Neural progenitor cell (in vitro differentiated cells): ENCODE measurements at regions not wholly inside any gene's neighbourhood (a gene's known extent, or its start where the extent isn't known, plus 50 kb on each side); places are given as distances from the start of the nearest gene placed in this dataset.

Source experiments
- DNase-seq: peaks from one replicate; pipeline ENCODE4 v3.0.0-alpha.2; 2016; ENCODE audit warnings: low spot score
- H2AFZ ChIP-seq: fragments of 200-600 bp; sonication (generic); replicated peaks from 2 replicates; pipeline ENCODE4 v1.6.1; 2016; ENCODE audit warnings: antibody characterized with exemption
- H3F3A ChIP-seq: fragments of 200-600 bp; sonication (generic); 2 replicates; pipeline ENCODE4 v1.6.1; 2016; ENCODE audit warnings: antibody characterized with exemption, low read depth
- H3K27ac ChIP-seq: fragments of 200-600 bp; sonication (generic); 2 replicates; pipeline ENCODE4 v1.5.1; 2016; ENCODE audit warnings: mild to moderate bottlenecking
- H3K27me3 ChIP-seq: fragments of 200-600 bp; sonication (generic); 2 replicates; pipeline ENCODE4 v1.6.1; 2016; ENCODE audit warnings: mild to moderate bottlenecking, moderate library complexity
- H3K36me3 ChIP-seq: fragments of 200-600 bp; sonication (generic); 2 replicates; pipeline ENCODE4 v1.5.1; 2016
- H3K4me1 ChIP-seq: fragments of 200-600 bp; sonication (generic); 2 replicates; pipeline ENCODE4 v1.6.1; 2016; ENCODE audit warnings: mixed run types
- H3K4me2 ChIP-seq: fragments of 200-600 bp; sonication (generic); 2 replicates; pipeline ENCODE4 v1.6.1; 2016
- H3K4me3 ChIP-seq: fragments of 200-600 bp; sonication (generic); 2 replicates; pipeline ENCODE4 v1.5.1; 2016
- H3K79me2 ChIP-seq: fragments of 200-600 bp; sonication (generic); 2 replicates; pipeline ENCODE4 v1.6.1; 2016; ENCODE audit warnings: low read depth
- H3K9ac ChIP-seq: fragments of 200-600 bp; sonication (generic); 2 replicates; pipeline ENCODE4 v1.6.1; 2016
- H3K9me3 ChIP-seq: fragments of 200-600 bp; sonication (generic); 2 replicates; pipeline ENCODE4 v1.5.1; 2016; ENCODE audit warnings: low read depth
- H4K20me1 ChIP-seq: fragments of 200-600 bp; sonication (generic); 2 replicates; pipeline ENCODE4 v1.6.1; 2016; ENCODE audit warnings: low read depth
- H3K27ac Mint-ChIP-seq: 3 replicates; pipeline ENCODE4 v1.8.0; 2021; ENCODE audit warnings: mixed read lengths
- H3K27me3 Mint-ChIP-seq: 2 replicates; pipeline ENCODE4 v1.8.0; 2022; ENCODE audit warnings: low read depth, mild to moderate bottlenecking, inconsistent platforms, moderate library complexity, mixed read lengths; ENCODE audit not compliant: insufficient read depth
- H3K36me3 Mint-ChIP-seq: 3 replicates; pipeline ENCODE4 v1.8.0; 2021; ENCODE audit warnings: mixed read lengths
- H3K4me1 Mint-ChIP-seq: 3 replicates; pipeline ENCODE4 v1.8.0; 2021; ENCODE audit warnings: mixed read lengths
- H3K4me3 Mint-ChIP-seq: 3 replicates; pipeline ENCODE4 v1.8.0; 2021; ENCODE audit warnings: mild to moderate bottlenecking, moderate library complexity, mixed read lengths
- H3K9me3 Mint-ChIP-seq: 3 replicates; pipeline ENCODE4 v1.8.0; 2020; ENCODE audit warnings: mixed read lengths
- EZH2 ChIP-seq: fragments of 200-600 bp; sonication (generic); IDR thresholded peaks from 2 replicates; pipeline ENCODE4 v1.6.1; 2017; ENCODE audit warnings: antibody characterized with exemption, mild to moderate bottlenecking, moderate library complexity
- EZH2phosphoT487 ChIP-seq: fragments of 200-600 bp; sonication (generic); IDR thresholded peaks from 2 replicates; pipeline ENCODE4 v1.6.1; 2017; ENCODE audit warnings: antibody characterized with exemption
- TF ChIP-seq, protein P1 (sequence below): fragments of 200-600 bp; sonication (generic); IDR thresholded peaks from 2 replicates; pipeline ENCODE4 v1.5.1; 2017; ENCODE audit warnings: antibody characterized with exemption, mild to moderate bottlenecking

DNA sequence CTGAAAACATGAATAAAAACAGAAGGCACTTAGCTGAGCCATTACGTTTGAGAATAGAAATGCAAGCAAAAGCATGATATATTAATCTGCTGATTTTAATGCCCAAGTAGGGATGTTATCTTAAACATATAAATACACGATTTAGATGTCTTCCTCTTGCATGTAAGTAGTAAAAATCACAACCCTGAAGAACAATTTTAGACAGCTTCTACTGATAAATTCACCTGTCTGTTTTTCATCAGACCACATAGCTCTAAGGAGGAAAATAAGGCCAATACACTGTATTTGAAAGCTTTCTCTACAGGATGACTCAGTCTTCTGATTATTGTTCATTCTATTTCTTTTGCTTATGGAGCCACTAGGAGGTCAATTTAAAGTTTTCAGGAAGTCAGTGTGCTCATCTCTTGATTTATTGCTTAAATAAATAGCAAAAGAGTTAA, 210.9 kb upstream of the CHRM2 start:
- no peak overlapping the region for H3K27ac ChIP-seq
- no peaks in the 10 kb centered on the region for H3K79me2 ChIP-seq
- H3K36me3 Mint-ChIP-seq, result no peaks in the 10 kb centered on the region
- H3K4me3 ChIP-seq, result no peak overlapping the region
- TF ChIP-seq, protein P1, sequence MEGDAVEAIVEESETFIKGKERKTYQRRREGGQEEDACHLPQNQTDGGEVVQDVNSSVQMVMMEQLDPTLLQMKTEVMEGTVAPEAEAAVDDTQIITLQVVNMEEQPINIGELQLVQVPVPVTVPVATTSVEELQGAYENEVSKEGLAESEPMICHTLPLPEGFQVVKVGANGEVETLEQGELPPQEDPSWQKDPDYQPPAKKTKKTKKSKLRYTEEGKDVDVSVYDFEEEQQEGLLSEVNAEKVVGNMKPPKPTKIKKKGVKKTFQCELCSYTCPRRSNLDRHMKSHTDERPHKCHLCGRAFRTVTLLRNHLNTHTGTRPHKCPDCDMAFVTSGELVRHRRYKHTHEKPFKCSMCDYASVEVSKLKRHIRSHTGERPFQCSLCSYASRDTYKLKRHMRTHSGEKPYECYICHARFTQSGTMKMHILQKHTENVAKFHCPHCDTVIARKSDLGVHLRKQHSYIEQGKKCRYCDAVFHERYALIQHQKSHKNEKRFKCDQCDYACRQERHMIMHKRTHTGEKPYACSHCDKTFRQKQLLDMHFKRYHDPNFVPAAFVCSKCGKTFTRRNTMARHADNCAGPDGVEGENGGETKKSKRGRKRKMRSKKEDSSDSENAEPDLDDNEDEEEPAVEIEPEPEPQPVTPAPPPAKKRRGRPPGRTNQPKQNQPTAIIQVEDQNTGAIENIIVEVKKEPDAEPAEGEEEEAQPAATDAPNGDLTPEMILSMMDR, result no peak
- TF ChIP-seq EZH2, result no peak
- no peak for TF ChIP-seq EZH2phosphoT487
- no peaks in the 10 kb centered on the region for H3F3A ChIP-seq
- DNase-seq, result no peak
- no peaks in the 10 kb centered on the region for H4K20me1 ChIP-seq
- no peak overlapping the region for H3K9ac ChIP-seq
- H3K9me3 ChIP-seq, result no peaks in the 10 kb centered on the region
- H3K4me1 Mint-ChIP-seq, result no peaks in the 10 kb centered on the region
- H3K27me3 ChIP-seq, result no peaks in the 10 kb centered on the region
- no peak overlapping the region for H3K4me3 Mint-ChIP-seq
- no peaks in the 10 kb centered on the region for H3K27me3 Mint-ChIP-seq
- no peak overlapping the region for H2AFZ ChIP-seq
- H3K27ac Mint-ChIP-seq, result no peak overlapping the region
- H3K9me3 Mint-ChIP-seq, result no peaks in the 10 kb centered on the region
- H3K4me2 ChIP-seq, result no peak overlapping the region
- H3K4me1 ChIP-seq, result peaks cover under 1% of the 10 kb centered on the region
- H3K36me3 ChIP-seq, result no peaks in the 10 kb centered on the region

GRCh38 chr7:136656516-136656915, 211.9 kb upstream of the CHRM2 start:
- H3K27me3 Mint-ChIP-seq, result no peaks in the 10 kb centered on the region
- Histone ChIP-seq H3K36me3 (no peaks in the 10 kb centered on the region), H3K9ac (no peak overlapping the region), H3K79me2 (no peaks in the 10 kb centered on the region), H3K27me3 (no peaks in the 10 kb centered on the region), H3K4me2 (no peak overlapping the region), H3K4me1 (peaks cover 4% of the 10 kb centered on the region), H3K27ac (no peak overlapping the region), H4K20me1 (no peaks in the 10 kb centered on the region), H3K4me3 (no peak overlapping the region), H3F3A (no peaks in the 10 kb centered on the region), H2AFZ (no peak overlapping the region), H3K9me3 (no peaks in the 10 kb centered on the region)
- no peaks in the 10 kb centered on the region for H3K36me3 Mint-ChIP-seq
- no peaks in the 10 kb centered on the region for H3K4me1 Mint-ChIP-seq
- H3K9me3 Mint-ChIP-seq, result no peaks in the 10 kb centered on the region
- no peak overlapping the region for H3K27ac Mint-ChIP-seq
- DNase-seq, result no peak
- H3K4me3 Mint-ChIP-seq, result no peak overlapping the region
- TF ChIP-seq EZH2 (no peak), EZH2phosphoT487 (no peak)

DNA sequence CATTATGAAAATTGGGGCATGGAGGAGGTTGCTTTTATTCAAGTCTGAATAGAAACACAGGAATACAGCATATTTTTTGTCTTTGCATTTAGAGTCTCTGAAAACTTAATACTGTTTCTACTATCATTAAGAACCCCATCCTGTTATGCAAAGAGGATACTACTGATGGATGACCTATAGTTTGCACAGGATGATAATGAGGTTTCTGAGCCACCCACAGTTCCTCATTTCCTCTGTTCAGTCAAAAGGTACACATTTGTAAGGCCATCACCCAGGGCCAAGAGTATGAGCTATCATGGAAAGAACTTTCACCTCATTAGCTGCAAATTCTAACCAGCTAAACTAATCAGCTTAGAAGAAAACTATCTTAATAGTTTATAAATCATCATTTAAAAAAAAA, 213.0 kb upstream of the CHRM2 start:
- no peak for DNase-seq
- no peak overlapping the region for H3K9ac ChIP-seq
- H3K36me3 ChIP-seq, result no peaks in the 10 kb centered on the region
- H3K27me3 Mint-ChIP-seq, result no peaks in the 10 kb centered on the region
- H3K9me3 Mint-ChIP-seq, result no peaks in the 10 kb centered on the region
- no peaks in the 10 kb centered on the region for H3K79me2 ChIP-seq
- no peak overlapping the region for H3K4me3 Mint-ChIP-seq
- H3K4me3 ChIP-seq, result no peak overlapping the region
- H3K27ac Mint-ChIP-seq, result no peak overlapping the region
- H3K4me2 ChIP-seq, result no peak overlapping the region
- no peaks in the 10 kb centered on the region for H3K9me3 ChIP-seq
- peaks cover 4% of the 10 kb centered on the region for H3K4me1 ChIP-seq
- no peak overlapping the region for H2AFZ ChIP-seq
- H3K36me3 Mint-ChIP-seq, result no peaks in the 10 kb centered on the region
- H4K20me1 ChIP-seq, result no peaks in the 10 kb centered on the region
- H3K27me3 ChIP-seq, result no peaks in the 10 kb centered on the region
- H3K4me1 Mint-ChIP-seq, result no peaks in the 10 kb centered on the region
- H3K27ac ChIP-seq, result no peak overlapping the region
- H3F3A ChIP-seq, result no peaks in the 10 kb centered on the region
- TF ChIP-seq EZH2, result no peak
- TF ChIP-seq, protein P1, result no peak
- TF ChIP-seq EZH2phosphoT487, result no peak

- Histone ChIP-seq H3K4me3 (no peak overlapping the region), H3K9me3 (no peaks in the 10 kb centered on the region), H3K27me3 (no peaks in the 10 kb centered on the region), H3F3A (no peaks in the 10 kb centered on the region), H3K79me2 (no peaks in the 10 kb centered on the region), H4K20me1 (no peaks in the 10 kb centered on the region), H3K27ac (no peak overlapping the region), H3K4me2 (no peak overlapping the region), H2AFZ (no peak overlapping the region), H3K36me3 (no peaks in the 10 kb centered on the region), H3K4me1 (peaks cover 4% of the 10 kb centered on the region), H3K9ac (no peak overlapping the region)
- Mint-ChIP-seq H3K27me3 (no peaks in the 10 kb centered on the region), H3K4me1 (no peaks in the 10 kb centered on the region), H3K9me3 (no peaks in the 10 kb centered on the region), H3K27ac (no peak overlapping the region), H3K36me3 (no peaks in the 10 kb centered on the region), H3K4me3 (no peak overlapping the region)
- no peak for DNase-seq
- TF ChIP-seq EZH2phosphoT487, result no peak
- TF ChIP-seq, protein P1, result no peak
- no peak for TF ChIP-seq EZH2
These were observed 214.0 kb upstream of the CHRM2 start for GRCh38 chr7:136654406-136654805.
